ENCODE measurements at regions not wholly inside any gene's neighbourhood (a gene's known extent, or its start where the extent isn't known, plus 50 kb on each side); places are given as distances from the start of the nearest gene placed in this dataset.
"Not testable (repeated sequence)": the region's sequence is repeated elsewhere in the genome, so short reads cannot be mapped to it uniquely, and the experiment has no call there.

- H3K4me1 Mint-ChIP-seq (ENCODE audit: low read depth): no peaks in the 10 kb centered on the region
- no peak for DNase-seq (ENCODE audit: low spot score, unreplicated experiment)
- peaks cover 3% of the 10 kb centered on the region for H3K9me3 Mint-ChIP-seq (ENCODE audit: low read depth)
- H3K4me3 Mint-ChIP-seq (ENCODE audit: low read depth): no peak overlapping the region
- H3K36me3 Mint-ChIP-seq (ENCODE audit: insufficient read depth): peaks cover 2% of the 10 kb centered on the region
- no peak for TF ChIP-seq CTCF (IDR thresholded peaks at IDR 0.05; ENCODE audit: unreplicated experiment)
- H3K27ac Mint-ChIP-seq: no peak overlapping the region
- H3K27me3 Mint-ChIP-seq: no peaks in the 10 kb centered on the region
These were observed 102.0 kb downstream of the HNMT start for GRCh38 chr2:138066139-138066806.

GRCh38 chr2:138066841-138067240 is 102.6 kb downstream of the HNMT start:
- Mint-ChIP-seq H3K27me3 (no peaks in the 10 kb centered on the region), H3K4me1 (ENCODE audit: low read depth) (peaks cover 1% of the 10 kb centered on the region), H3K36me3 (ENCODE audit: insufficient read depth) (peaks cover 2% of the 10 kb centered on the region), H3K27ac (no peak overlapping the region), H3K4me3 (ENCODE audit: low read depth) (no peak overlapping the region), H3K9me3 (ENCODE audit: low read depth) (peaks cover 3% of the 10 kb centered on the region)
- DNase-seq (ENCODE audit: low spot score, unreplicated experiment): no peak
- TF ChIP-seq CTCF (IDR thresholded peaks at IDR 0.05; ENCODE audit: unreplicated experiment): no peak

- not testable (repeated sequence) for H3K36me3 Mint-ChIP-seq (ENCODE audit: insufficient read depth); H3K4me3 Mint-ChIP-seq (ENCODE audit: low read depth); DNase-seq (ENCODE audit: low spot score, unreplicated experiment); H3K27ac Mint-ChIP-seq; H3K27me3 Mint-ChIP-seq; H3K4me1 Mint-ChIP-seq (ENCODE audit: low read depth); H3K9me3 Mint-ChIP-seq (ENCODE audit: low read depth)
These were observed 104.4 kb downstream of the HNMT start for GRCh38 chr2:138068669-138069068.

GRCh38 chr2:138071042-138071719 is 106.9 kb downstream of the HNMT start:
- not testable (repeated sequence) for H3K36me3 Mint-ChIP-seq (ENCODE audit: insufficient read depth); H3K27me3 Mint-ChIP-seq; H3K9me3 Mint-ChIP-seq (ENCODE audit: low read depth); DNase-seq (ENCODE audit: low spot score, unreplicated experiment); H3K4me1 Mint-ChIP-seq (ENCODE audit: low read depth); H3K27ac Mint-ChIP-seq; H3K4me3 Mint-ChIP-seq (ENCODE audit: low read depth)

- no peaks in the 10 kb centered on the region for H3K27me3 Mint-ChIP-seq
These were observed 107.7 kb downstream of the HNMT start for GRCh38 chr2:138071720-138072719.

More at GRCh38 chr2:138071720-138072719, 107.7 kb downstream of the HNMT start:
- Mint-ChIP-seq H3K27ac (no peak overlapping the region), H3K4me3 (ENCODE audit: low read depth) (no peak overlapping the region), H3K9me3 (ENCODE audit: low read depth) (peaks cover 7% of the 10 kb centered on the region), H3K36me3 (ENCODE audit: insufficient read depth) (peaks cover 2% of the 10 kb centered on the region), H3K4me1 (ENCODE audit: low read depth) (peaks cover 6% of the 10 kb centered on the region)
- DNase-seq (ENCODE audit: low spot score, unreplicated experiment): no peak
- TF ChIP-seq CTCF (IDR thresholded peaks at IDR 0.05; ENCODE audit: unreplicated experiment): no peak
